ENCODE measurements at regions not wholly inside any gene's neighbourhood (a gene's known extent, or its start where the extent isn't known, plus 50 kb on each side); places are given as distances from the start of the nearest gene placed in this dataset.

DNA sequence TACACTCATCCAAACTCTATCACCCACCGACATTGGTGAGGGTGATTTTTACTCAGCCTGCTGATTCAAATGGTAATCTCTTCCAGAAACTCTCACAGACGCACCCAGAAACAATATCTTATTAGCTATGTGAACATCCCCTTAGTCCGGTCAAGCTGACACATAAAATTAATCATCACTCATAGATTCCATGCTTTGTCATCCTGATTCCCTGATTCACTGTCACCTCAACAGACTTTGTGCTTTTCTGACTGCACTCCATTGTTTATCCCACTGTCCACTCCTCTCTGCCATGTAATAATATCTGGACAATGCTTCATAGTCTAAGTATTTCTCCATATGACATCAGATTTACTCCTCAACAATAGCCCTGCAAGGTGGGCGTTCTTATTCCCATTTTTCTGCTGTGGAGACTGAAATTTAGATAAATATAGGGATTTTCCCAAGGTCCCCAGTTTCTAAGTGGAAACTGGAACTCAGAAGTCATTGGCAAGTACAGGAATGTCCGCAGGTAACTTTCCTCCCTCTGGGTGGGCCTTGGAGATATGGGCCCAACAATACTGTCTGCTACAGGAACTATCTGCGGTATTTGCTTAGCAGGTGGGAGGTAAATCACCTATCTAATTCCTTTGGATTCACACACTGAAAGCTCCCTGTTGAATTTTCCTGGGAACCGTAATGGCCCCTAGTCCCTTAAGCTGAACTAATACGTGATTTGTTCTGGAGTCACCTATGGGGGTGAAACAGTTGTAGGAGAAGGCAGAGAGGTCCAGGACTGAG lies 228.6 kb upstream of the BCOR start:
- H3K4me1 ChIP-seq (ENCODE audit: control insufficient read depth in 1 of 2, insufficient read depth in 2 of 2, low read length in 2 of 2): no peaks in the 10 kb centered on the region
- no peaks in the 10 kb centered on the region for H3K27me3 ChIP-seq (ENCODE audit: low read depth, low read length)
- no peak overlapping the region for H3K4me3 ChIP-seq (ENCODE audit: low read depth in 1 of 2, low read length in 2 of 2)
- no peaks in the 10 kb centered on the region for H3K36me3 ChIP-seq (ENCODE audit: control insufficient read depth in 1 of 2, insufficient read depth in 2 of 2, low read length in 2 of 2)
- no peak overlapping the region for H3K27ac ChIP-seq (ENCODE audit: low read length)
- H3K9me3 ChIP-seq (ENCODE audit: control insufficient read depth in 1 of 2, low read length in 2 of 2): peaks cover 0 to 2% of the 10 kb centered on the region in 2 donors

GRCh38 chrX:40325161-40325560 lies 227.4 kb upstream of the BCOR start:
- Histone ChIP-seq H3K4me3 (ENCODE audit: low read depth in 1 of 2, low read length in 2 of 2) (no peak overlapping the region), H3K9me3 (ENCODE audit: control insufficient read depth in 1 of 2, low read length in 2 of 2) (peaks cover 0 to 2% of the 10 kb centered on the region in 2 donors), H3K27ac (ENCODE audit: low read length) (no peak overlapping the region), H3K4me1 (ENCODE audit: control insufficient read depth in 1 of 2, insufficient read depth in 2 of 2, low read length in 2 of 2) (no peaks in the 10 kb centered on the region), H3K27me3 (ENCODE audit: low read depth, low read length) (no peaks in the 10 kb centered on the region), H3K36me3 (ENCODE audit: control insufficient read depth in 1 of 2, insufficient read depth in 2 of 2, low read length in 2 of 2) (no peaks in the 10 kb centered on the region)

- peaks cover 0 to 2% of the 10 kb centered on the region in 2 donors for H3K9me3 ChIP-seq (ENCODE audit: control insufficient read depth in 1 of 2, low read length in 2 of 2)
- no peaks in the 10 kb centered on the region for H3K36me3 ChIP-seq (ENCODE audit: control insufficient read depth in 1 of 2, insufficient read depth in 2 of 2, low read length in 2 of 2)
- H3K27ac ChIP-seq (ENCODE audit: low read length): no peak overlapping the region
- no peaks in the 10 kb centered on the region for H3K4me1 ChIP-seq (ENCODE audit: control insufficient read depth in 1 of 2, insufficient read depth in 2 of 2, low read length in 2 of 2)
- H3K27me3 ChIP-seq (ENCODE audit: low read depth, low read length): no peaks in the 10 kb centered on the region
- H3K4me3 ChIP-seq (ENCODE audit: low read depth in 1 of 2, low read length in 2 of 2): no peak overlapping the region
Observed at GRCh38 chrX:40323977-40324376, 226.2 kb upstream of the BCOR start.

DNA sequence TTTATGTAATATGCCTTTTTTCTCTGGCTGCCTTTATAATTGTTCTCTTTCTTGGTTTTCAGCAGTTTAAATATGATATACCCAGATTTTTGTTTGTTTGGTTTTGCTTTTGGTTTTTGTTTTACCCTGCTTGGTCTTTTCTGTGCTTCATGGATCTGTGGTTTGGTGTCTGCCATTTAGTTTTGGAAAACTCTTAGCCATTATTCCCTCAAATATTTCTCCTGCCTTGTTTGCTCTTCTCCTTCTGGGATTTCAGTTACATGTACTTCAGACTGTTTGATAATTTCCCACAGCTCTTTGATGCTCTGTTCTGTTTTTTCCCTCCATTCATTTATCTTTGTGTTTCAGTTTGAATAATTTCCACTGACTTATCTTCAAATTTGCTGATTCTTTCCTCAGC lies 223.1 kb upstream of the BCOR start:
- Histone ChIP-seq H3K27me3 (ENCODE audit: low read depth, low read length) (no peaks in the 10 kb centered on the region), H3K4me1 (ENCODE audit: control insufficient read depth in 1 of 2, insufficient read depth in 2 of 2, low read length in 2 of 2) (no peaks in the 10 kb centered on the region), H3K27ac (ENCODE audit: low read length) (no peak overlapping the region), H3K9me3 (ENCODE audit: control insufficient read depth in 1 of 2, low read length in 2 of 2) (peaks cover 0 to 3% of the 10 kb centered on the region in 2 donors), H3K36me3 (ENCODE audit: control insufficient read depth in 1 of 2, insufficient read depth in 2 of 2, low read length in 2 of 2) (no peaks in the 10 kb centered on the region), H3K4me3 (ENCODE audit: low read depth in 1 of 2, low read length in 2 of 2) (no peak overlapping the region)

DNA sequence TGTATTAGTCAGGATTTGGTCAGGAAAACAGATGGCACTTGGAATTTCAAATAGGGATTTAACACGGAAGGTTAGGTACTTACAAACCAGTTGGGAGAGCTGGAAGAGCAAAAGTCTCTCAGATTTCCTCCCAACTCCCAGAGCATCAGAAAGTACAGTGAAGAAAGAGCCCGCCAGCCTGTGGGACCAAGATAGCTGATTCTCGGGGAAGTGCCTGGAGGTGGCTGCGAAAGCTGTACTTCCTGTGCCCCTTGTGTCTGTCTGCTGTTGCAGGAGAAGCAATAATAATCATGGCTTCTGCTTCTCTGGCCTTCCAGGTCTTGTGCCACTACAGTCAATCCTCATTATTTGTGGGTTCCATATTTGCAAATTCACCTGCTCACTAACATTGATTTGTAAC lies 221.0 kb upstream of the BCOR start:
- Histone ChIP-seq H3K27ac (ENCODE audit: low read length) (no peak overlapping the region), H3K9me3 (ENCODE audit: control insufficient read depth in 1 of 2, low read length in 2 of 2) (peaks cover 0 to 6% of the 10 kb centered on the region in 2 donors), H3K4me3 (ENCODE audit: low read depth in 1 of 2, low read length in 2 of 2) (no peak overlapping the region), H3K27me3 (ENCODE audit: low read depth, low read length) (no peaks in the 10 kb centered on the region), H3K36me3 (ENCODE audit: control insufficient read depth in 1 of 2, insufficient read depth in 2 of 2, low read length in 2 of 2) (no peaks in the 10 kb centered on the region), H3K4me1 (ENCODE audit: control insufficient read depth in 1 of 2, insufficient read depth in 2 of 2, low read length in 2 of 2) (no peaks in the 10 kb centered on the region)

DNA sequence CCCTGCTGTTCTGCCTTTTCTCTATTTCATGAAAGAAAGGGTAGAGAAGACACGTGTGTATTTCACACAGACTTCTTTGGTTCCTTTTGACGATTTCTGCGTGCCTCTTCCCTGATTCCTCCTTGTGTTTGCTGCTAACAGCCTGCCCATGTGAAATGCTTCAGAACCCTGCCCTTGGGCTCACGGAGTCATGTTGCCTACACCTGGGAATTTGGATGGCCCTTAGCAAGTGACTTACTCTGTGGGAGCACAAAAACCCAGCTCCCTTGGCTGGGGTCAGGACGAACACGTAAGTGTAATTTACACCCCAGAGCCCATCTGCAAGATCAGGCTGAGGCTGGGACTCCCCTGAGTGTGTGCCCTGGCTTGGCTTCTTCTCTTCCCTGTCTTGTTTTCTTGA lies 220.3 kb upstream of the BCOR start:
- Histone ChIP-seq H3K4me3 (ENCODE audit: low read depth in 1 of 2, low read length in 2 of 2) (no peak overlapping the region), H3K36me3 (ENCODE audit: control insufficient read depth in 1 of 2, insufficient read depth in 2 of 2, low read length in 2 of 2) (no peaks in the 10 kb centered on the region), H3K27ac (ENCODE audit: low read length) (no peak overlapping the region), H3K27me3 (ENCODE audit: low read depth, low read length) (no peaks in the 10 kb centered on the region), H3K4me1 (ENCODE audit: control insufficient read depth in 1 of 2, insufficient read depth in 2 of 2, low read length in 2 of 2) (no peaks in the 10 kb centered on the region), H3K9me3 (ENCODE audit: control insufficient read depth in 1 of 2, low read length in 2 of 2) (peaks cover 0 to 6% of the 10 kb centered on the region in 2 donors)

DNA sequence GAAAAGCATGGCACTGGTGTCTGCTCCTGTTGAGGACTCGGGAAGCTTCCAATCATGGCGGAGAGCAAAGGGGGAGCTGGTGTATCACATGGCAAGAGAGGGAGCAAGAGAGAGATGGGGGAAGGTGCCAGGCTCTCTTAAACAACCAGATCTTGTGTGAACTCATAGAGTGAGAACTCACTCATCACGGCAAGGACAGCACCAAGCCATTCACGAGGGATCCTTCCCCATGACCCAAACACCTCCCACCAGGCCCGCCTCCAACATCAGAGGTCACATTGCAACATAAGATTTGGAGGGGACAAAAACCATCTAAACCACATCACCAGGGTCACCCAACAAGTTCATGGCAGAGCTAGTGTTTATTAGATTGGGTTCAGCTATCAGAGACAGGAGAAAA lies 218.7 kb upstream of the BCOR start:
- Histone ChIP-seq H3K4me3 (ENCODE audit: low read depth in 1 of 2, low read length in 2 of 2) (no peak overlapping the region), H3K36me3 (ENCODE audit: control insufficient read depth in 1 of 2, insufficient read depth in 2 of 2, low read length in 2 of 2) (no peaks in the 10 kb centered on the region), H3K27me3 (ENCODE audit: low read depth, low read length) (no peaks in the 10 kb centered on the region)

DNA sequence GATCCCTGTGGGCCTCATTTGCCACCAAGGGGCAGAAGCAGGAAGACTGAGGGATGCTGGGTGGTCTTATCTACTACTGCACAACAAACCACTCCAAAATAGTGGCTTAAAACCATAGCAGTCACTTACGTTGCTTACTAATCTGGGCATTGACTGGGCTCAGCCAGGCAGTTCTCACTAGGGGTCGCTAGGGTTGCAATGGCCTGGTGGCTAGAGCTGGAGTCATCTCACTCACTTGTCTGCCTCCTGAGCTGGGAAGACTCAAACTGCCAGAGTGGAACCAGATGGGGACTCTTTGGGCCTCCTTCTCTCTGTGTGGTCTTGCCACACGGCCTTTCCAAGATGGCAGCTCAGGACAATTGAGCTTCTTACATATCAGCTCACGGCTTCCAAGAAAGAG lies 216.3 kb upstream of the BCOR start:
- Histone ChIP-seq H3K27ac (ENCODE audit: low read length) (no peak overlapping the region), H3K36me3 (ENCODE audit: control insufficient read depth in 1 of 2, insufficient read depth in 2 of 2, low read length in 2 of 2) (no peaks in the 10 kb centered on the region), H3K4me1 (ENCODE audit: control insufficient read depth in 1 of 2, insufficient read depth in 2 of 2, low read length in 2 of 2) (no peaks in the 10 kb centered on the region), H3K27me3 (ENCODE audit: low read depth, low read length) (no peaks in the 10 kb centered on the region), H3K9me3 (ENCODE audit: control insufficient read depth in 1 of 2, low read length in 2 of 2) (peaks cover 0 to 4% of the 10 kb centered on the region in 2 donors), H3K4me3 (ENCODE audit: low read depth in 1 of 2, low read length in 2 of 2) (no peak overlapping the region)

More for the DNA sequence above, 218.7 kb upstream of the BCOR start:
- Histone ChIP-seq H3K9me3 (ENCODE audit: control insufficient read depth in 1 of 2, low read length in 2 of 2) (peaks cover 0 to 4% of the 10 kb centered on the region in 2 donors), H3K4me1 (ENCODE audit: control insufficient read depth in 1 of 2, insufficient read depth in 2 of 2, low read length in 2 of 2) (no peaks in the 10 kb centered on the region), H3K27ac (ENCODE audit: low read length) (no peak overlapping the region)

GRCh38 chrX:40313269-40313668 lies 215.5 kb upstream of the BCOR start:
- H3K27ac ChIP-seq (ENCODE audit: low read length): no peak overlapping the region
- H3K4me3 ChIP-seq (ENCODE audit: low read depth in 1 of 2, low read length in 2 of 2): no peak overlapping the region
- no peaks in the 10 kb centered on the region for H3K4me1 ChIP-seq (ENCODE audit: control insufficient read depth in 1 of 2, insufficient read depth in 2 of 2, low read length in 2 of 2)
- no peaks in the 10 kb centered on the region for H3K36me3 ChIP-seq (ENCODE audit: control insufficient read depth in 1 of 2, insufficient read depth in 2 of 2, low read length in 2 of 2)
- H3K9me3 ChIP-seq (ENCODE audit: control insufficient read depth in 1 of 2, low read length in 2 of 2): peaks cover 0 to 4% of the 10 kb centered on the region in 2 donors
- no peaks in the 10 kb centered on the region for H3K27me3 ChIP-seq (ENCODE audit: low read depth, low read length)

GRCh38 chrX:40310447-40310846 lies 212.7 kb upstream of the BCOR start:
- no peak overlapping the region for H3K27ac ChIP-seq (ENCODE audit: low read length)
- no peak overlapping the region for H3K4me3 ChIP-seq (ENCODE audit: low read depth in 1 of 2, low read length in 2 of 2)
- H3K9me3 ChIP-seq (ENCODE audit: control insufficient read depth in 1 of 2, low read length in 2 of 2): no peaks in the 10 kb centered on the region
- no peaks in the 10 kb centered on the region for H3K36me3 ChIP-seq (ENCODE audit: control insufficient read depth in 1 of 2, insufficient read depth in 2 of 2, low read length in 2 of 2)
- H3K27me3 ChIP-seq (ENCODE audit: low read depth, low read length): no peaks in the 10 kb centered on the region
- no peaks in the 10 kb centered on the region for H3K4me1 ChIP-seq (ENCODE audit: control insufficient read depth in 1 of 2, insufficient read depth in 2 of 2, low read length in 2 of 2)

DNA sequence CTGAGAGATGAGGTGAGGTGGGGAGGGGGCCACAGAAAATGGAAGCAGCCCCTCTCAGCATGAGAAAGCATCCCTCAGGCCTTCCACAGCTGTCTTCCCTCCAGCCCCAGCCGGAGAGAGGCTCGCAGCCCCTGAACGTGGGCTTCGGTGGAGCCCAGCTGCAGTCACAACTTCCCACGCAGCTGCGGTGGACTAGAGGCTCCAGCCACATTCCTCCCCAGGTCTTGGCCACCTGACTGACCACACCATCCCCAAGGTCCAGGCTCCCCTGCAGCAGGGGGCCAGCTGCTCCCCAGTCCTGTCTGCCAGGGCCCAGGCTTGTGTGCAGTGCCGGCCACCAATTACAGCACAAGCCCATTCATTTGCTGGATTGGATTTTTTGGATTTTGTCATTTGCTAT lies 212.3 kb upstream of the BCOR start:
- Histone ChIP-seq H3K27me3 (ENCODE audit: low read depth, low read length) (no peaks in the 10 kb centered on the region), H3K4me1 (ENCODE audit: control insufficient read depth in 1 of 2, insufficient read depth in 2 of 2, low read length in 2 of 2) (no peaks in the 10 kb centered on the region), H3K36me3 (ENCODE audit: control insufficient read depth in 1 of 2, insufficient read depth in 2 of 2, low read length in 2 of 2) (no peaks in the 10 kb centered on the region), H3K27ac (ENCODE audit: low read length) (no peak overlapping the region), H3K4me3 (ENCODE audit: low read depth in 1 of 2, low read length in 2 of 2) (no peak overlapping the region), H3K9me3 (ENCODE audit: control insufficient read depth in 1 of 2, low read length in 2 of 2) (no peaks in the 10 kb centered on the region)

- Histone ChIP-seq H3K4me1 (ENCODE audit: control insufficient read depth in 1 of 2, insufficient read depth in 2 of 2, low read length in 2 of 2) (no peaks in the 10 kb centered on the region), H3K27me3 (ENCODE audit: low read depth, low read length) (no peaks in the 10 kb centered on the region), H3K9me3 (ENCODE audit: control insufficient read depth in 1 of 2, low read length in 2 of 2) (no peaks in the 10 kb centered on the region), H3K27ac (ENCODE audit: low read length) (no peak overlapping the region), H3K4me3 (ENCODE audit: low read depth in 1 of 2, low read length in 2 of 2) (no peak overlapping the region), H3K36me3 (ENCODE audit: control insufficient read depth in 1 of 2, insufficient read depth in 2 of 2, low read length in 2 of 2) (no peaks in the 10 kb centered on the region)
Observed at GRCh38 chrX:40307871-40308270, 210.1 kb upstream of the BCOR start.

Data from muscle layer of duodenum (tissue), 2 donors.